Liver (tissue), 3 donors: ENCODE measurements at regions not wholly inside any gene's neighbourhood (a gene's known extent, or its start where the extent isn't known, plus 50 kb on each side); places are given as distances from the start of the nearest gene placed in this dataset.

Experiments used
- CTCF ChIP-seq: fragments of 150-350 bp; IDR thresholded peaks from 2 replicates; pipeline ENCODE4 v1.5.1; 2017; ENCODE audit warnings: improper control_type of control experiment, low read depth, low read length; ENCODE audit not compliant: missing input control
- MAX ChIP-seq: IDR thresholded peaks from 2 replicates; pipeline ENCODE4 v1.6.1; 2016; ENCODE audit warnings: antibody characterized with exemption
- SP1 ChIP-seq: IDR thresholded peaks from 2 replicates; pipeline ENCODE4 v1.6.1; 2018; ENCODE audit warnings: antibody characterized with exemption, mild to moderate bottlenecking
- TAF1 ChIP-seq: conservative IDR thresholded peaks from 2 replicates; pipeline ENCODE4 v1.6.1; 2016; ENCODE audit warnings: antibody characterized with exemption, mild to moderate bottlenecking
- YY1 ChIP-seq: IDR thresholded peaks from 2 replicates; pipeline ENCODE4 v1.6.1; 2016; ENCODE audit warnings: antibody characterized with exemption, mild to moderate bottlenecking
- ZBTB33 ChIP-seq: IDR thresholded peaks from 2 replicates; pipeline ENCODE4 v1.6.1; 2016; ENCODE audit warnings: antibody characterized with exemption
- donor health status: healthy.
- donor health status: healthy.

- TF ChIP-seq CTCF, result no peak
- no peak for TF ChIP-seq TAF1
- no peak for TF ChIP-seq SP1
- no peak for TF ChIP-seq ZBTB33
- no peak for TF ChIP-seq MAX
- no peak for TF ChIP-seq YY1
These were observed 212.2 kb downstream of the PPP1R2C start for GRCh38 chrX:42565739-42566138.
